ENCODE measurements at regions not wholly inside any gene's neighbourhood (a gene's known extent, or its start where the extent isn't known, plus 50 kb on each side); places are given as distances from the start of the nearest gene placed in this dataset.

GRCh38 chr5:152595405-152595804 lies 190.3 kb upstream of the NMUR2 start:
- TF ChIP-seq ZNF404 (tag by site-specific recombination; IDR thresholded peaks at IDR 0.05) = no peak
- TF ChIP-seq ZSCAN30 (tag by site-specific recombination; IDR thresholded peaks at IDR 0.05) = no peak
- TF ChIP-seq SP2 (tag by site-specific recombination; IDR thresholded peaks at IDR 0.05) = no peak
- no peak for TF ChIP-seq CTCF (tag by site-specific recombination; IDR thresholded peaks at IDR 0.05)
- no peak for TF ChIP-seq ZBTB49 (tag by site-specific recombination; IDR thresholded peaks at IDR 0.05; ENCODE audit: low read depth)
- no peak for TF ChIP-seq PATZ1 (tag by site-specific recombination; IDR thresholded peaks at IDR 0.05)
- TF ChIP-seq OSR2 (tag by site-specific recombination; IDR thresholded peaks at IDR 0.05) = no peak
- no peak for TF ChIP-seq ZNF132 (tag by site-specific recombination; IDR thresholded peaks at IDR 0.05; ENCODE audit: borderline replicate concordance)
- TF ChIP-seq ZNF776 (tag by site-specific recombination; IDR thresholded peaks at IDR 0.05; ENCODE audit: borderline replicate concordance) = no peak
